PC-3 (cell line): ENCODE measurements at regions not wholly inside any gene's neighbourhood (a gene's known extent, or its start where the extent isn't known, plus 50 kb on each side); places are given as distances from the start of the nearest gene placed in this dataset.

Experiments used
- ATAC-seq: fragments of 200-7000 bp; cut with Tn5 transposase; 2 replicates; pipeline ENCODE4 v1.9.1; 2020; ENCODE audit warnings: mild to moderate bottlenecking, moderate library complexity
- BruUV-seq: library from RNA; stranded (reverse); fragments of 400-500 nt; replicated peaks from 2 replicates; lab custom pipeline; 2021; lab: Mats Ljungman, UMichigan
- CTCF ChIA-PET: fragments of 300-600 bp; sonication (Branson Sonifier 250); formaldehyde crosslinking; loops from one replicate; lab custom pipeline; 2022; ENCODE audit warnings: antibody characterized with exemption; lab: Charles Lee
- POLR2A ChIA-PET: fragments of 300-600 bp; sonication (Branson Sonifier 250); formaldehyde crosslinking; loops from one replicate; lab custom pipeline; 2022; ENCODE audit warnings: antibody characterized with exemption; ENCODE audit not compliant: unreplicated experiment; lab: Charles Lee
- DNase-seq: peaks from one replicate; pipeline ENCODE4 v3.0.0-alpha.2; 2015
- H2AFZ ChIP-seq: fragments of 300-600 bp; sonication (generic); 2 replicates; pipeline ENCODE4 v1.6.0; 2016; ENCODE audit warnings: antibody characterized with exemption, low read length
- H3F3A ChIP-seq: fragments of 300-600 bp; sonication (generic); one replicate; pipeline ENCODE4 v1.6.0; 2017; ENCODE audit warnings: antibody characterized with exemption, low read length, control low read depth, mild to moderate bottlenecking; ENCODE audit not compliant: unreplicated experiment
- H3K27ac ChIP-seq: fragments of 300-600 bp; sonication (generic); 2 replicates; pipeline ENCODE4 v1.5.1; 2016; ENCODE audit warnings: mild to moderate bottlenecking, low read length
- H3K27me3 ChIP-seq: fragments of 300-600 bp; sonication (generic); 2 replicates; pipeline ENCODE4 v1.6.1; 2016; ENCODE audit warnings: low read length, mixed read lengths
- H3K36me3 ChIP-seq: fragments of 300-600 bp; sonication (generic); 2 replicates; pipeline ENCODE4 v1.6.1; 2016; ENCODE audit warnings: low read depth, mixed run types, low read length, mixed read lengths
- H3K4me1 ChIP-seq: fragments of 300-600 bp; sonication (generic); 2 replicates; pipeline ENCODE4 v1.5.1; 2016; ENCODE audit warnings: low read length; ENCODE audit not compliant: insufficient read depth
- H3K4me2 ChIP-seq: fragments of 300-600 bp; sonication (generic); 2 replicates; pipeline ENCODE4 v1.6.0; 2016; ENCODE audit warnings: low read length
- H3K4me3 ChIP-seq: fragments of 300-600 bp; sonication (generic); 2 replicates; pipeline ENCODE4 v1.5.1; 2016; ENCODE audit warnings: mild to moderate bottlenecking, low read length, mixed read lengths
- H3K79me2 ChIP-seq: fragments of 300-600 bp; sonication (generic); 2 replicates; pipeline ENCODE4 v1.6.1; 2017; ENCODE audit warnings: low read length, mixed read lengths
- H3K9ac ChIP-seq: fragments of 300-600 bp; sonication (generic); 2 replicates; pipeline ENCODE4 v1.6.0; 2016; ENCODE audit warnings: mild to moderate bottlenecking, low read length
- H3K9me2 ChIP-seq: fragments of 300-600 bp; sonication (generic); replicated peaks from 2 replicates; pipeline ENCODE4 v1.6.1; 2016; ENCODE audit warnings: mixed run types, low read length, mixed read lengths
- H3K9me3 ChIP-seq: fragments of 300-600 bp; sonication (generic); 2 replicates; pipeline ENCODE4 v1.6.1; 2016; ENCODE audit warnings: low read length, mixed read lengths
- H4K20me1 ChIP-seq: fragments of 300-600 bp; sonication (generic); 2 replicates; pipeline ENCODE4 v1.6.1; 2016; ENCODE audit warnings: low read length, mixed read lengths
- CTCF ChIP-seq: fragments of 300-600 bp; sonication (generic); conservative IDR thresholded peaks from 2 replicates; pipeline ENCODE4 v1.5.1; 2017; ENCODE audit warnings: antibody characterized with exemption, low read depth, mild to moderate bottlenecking, low read length
- EZH2 ChIP-seq: fragments of 300-600 bp; sonication (generic); IDR thresholded peaks from one replicate; pipeline ENCODE4 v1.6.1; 2017; ENCODE audit warnings: antibody characterized with exemption, mild to moderate bottlenecking, low read length; ENCODE audit not compliant: unreplicated experiment
- EZH2phosphoT487 ChIP-seq: fragments of 300-600 bp; sonication (generic); IDR thresholded peaks from 2 replicates; pipeline ENCODE4 v1.6.1; 2018; ENCODE audit warnings: mild to moderate bottlenecking, antibody characterized with exemption, low read length, borderline replicate concordance
- intact Hi-C: fragments of 100-400 bp; cut with micrococcal nuclease; formaldehyde crosslinking; loops from 2 replicates; pipeline ENCODE4 v1.9.0; 2023

DNA sequence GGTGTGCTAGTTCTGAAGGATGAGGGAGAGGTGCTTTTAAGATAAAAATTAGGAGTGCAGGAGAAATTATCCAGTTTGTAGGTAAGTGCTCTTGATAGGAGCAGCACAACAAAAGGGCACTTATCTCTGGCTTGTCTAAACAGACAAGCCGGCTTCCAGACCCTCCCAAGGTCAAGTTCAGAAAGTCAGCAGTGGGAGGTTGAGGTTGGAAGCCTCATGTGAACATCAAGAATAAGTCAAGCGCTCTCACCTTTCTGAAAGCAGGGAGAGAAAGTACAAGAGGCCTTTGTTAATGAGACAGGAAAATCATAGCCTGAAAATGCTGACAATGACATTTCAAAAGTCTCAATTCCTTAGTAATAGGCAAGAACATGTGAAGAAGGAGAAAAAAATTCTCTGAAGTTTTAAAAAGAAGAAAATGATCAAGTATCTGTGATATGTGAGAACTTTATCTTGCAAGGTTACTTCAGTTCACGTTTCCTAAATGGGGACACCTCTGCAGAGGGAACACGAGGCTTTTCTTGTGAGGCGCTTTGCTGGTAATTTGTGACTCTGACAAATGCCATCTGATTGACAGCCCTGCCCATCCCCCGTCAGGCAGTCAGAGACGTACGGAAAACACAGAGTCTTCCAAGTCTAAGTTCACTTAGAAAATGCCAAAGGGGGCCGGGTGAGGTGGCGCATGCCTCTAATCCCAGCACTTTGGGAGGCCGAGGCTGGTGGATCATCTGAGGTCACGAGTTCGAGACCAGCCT, 62.2 kb downstream of the TIGD2 start:
- no peaks in the 10 kb centered on the region for H3K4me1 ChIP-seq
- no peaks in the 10 kb centered on the region for H3K36me3 ChIP-seq
- TF ChIP-seq EZH2phosphoT487 (no peak), CTCF (no peak), EZH2 (no peak)
- ATAC-seq (no peak), DNase-seq (no peak)
- H3K27ac ChIP-seq: no peak overlapping the region
- no peak overlapping the region for H3K9ac ChIP-seq
- no peaks in the 10 kb centered on the region for H4K20me1 ChIP-seq
- ChIA-PET CTCF (no interaction called here), POLR2A (no interaction called here)
- H3K9me2 ChIP-seq: no peaks in the 10 kb centered on the region
- no peaks in the 10 kb centered on the region for H3K79me2 ChIP-seq
- H3K4me3 ChIP-seq: no peak overlapping the region
- intact Hi-C loops: no loop called here
- no TSS peak for BruUV-seq
- no peak overlapping the region for H2AFZ ChIP-seq
- no peaks in the 10 kb centered on the region for H3K9me3 ChIP-seq
- no peaks in the 10 kb centered on the region for H3F3A ChIP-seq
- H3K27me3 ChIP-seq: peaks cover 13% of the 10 kb centered on the region; the same call in 1 of the 2 replicates
- H3K4me2 ChIP-seq: no peak overlapping the region

DNA sequence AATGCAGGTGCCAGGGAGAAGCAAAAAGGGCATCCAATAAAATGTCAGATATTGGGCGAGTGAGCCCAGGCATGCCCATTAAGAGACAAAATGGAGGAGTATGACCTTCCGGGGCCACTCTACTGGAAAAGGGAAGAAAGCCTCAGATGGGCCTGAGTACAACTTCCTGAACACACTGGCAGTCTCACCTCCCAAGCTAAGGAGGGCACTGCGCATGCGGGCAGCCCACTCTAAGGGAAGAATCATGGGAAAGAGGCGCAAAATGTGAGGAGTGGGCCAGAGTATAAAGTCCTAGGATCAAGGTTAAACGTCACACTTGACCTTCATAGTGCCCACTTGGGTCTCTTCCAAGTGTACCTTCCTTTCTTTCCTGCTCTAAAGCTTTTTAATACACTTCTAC, 63.5 kb downstream of the TIGD2 start:
- Histone ChIP-seq H3K4me1 (no peaks in the 10 kb centered on the region), H3K79me2 (no peaks in the 10 kb centered on the region), H3K9me2 (no peaks in the 10 kb centered on the region), H2AFZ (no peak overlapping the region), H3K4me2 (no peak overlapping the region), H3K27me3 (peaks cover 13% of the 10 kb centered on the region; the same call in 1 of the 2 replicates), H3K36me3 (no peaks in the 10 kb centered on the region), H3F3A (no peaks in the 10 kb centered on the region), H3K9me3 (no peaks in the 10 kb centered on the region), H3K9ac (no peak overlapping the region), H4K20me1 (no peaks in the 10 kb centered on the region), H3K27ac (no peak overlapping the region), H3K4me3 (no peak overlapping the region)
- ATAC-seq: no peak
- TF ChIP-seq EZH2phosphoT487 (no peak), CTCF (no peak), EZH2 (no peak)
- ChIA-PET CTCF (no interaction called here), POLR2A (no interaction called here)
- BruUV-seq: no TSS peak
- intact Hi-C loops: no loop called here
- no peak for DNase-seq

DNA sequence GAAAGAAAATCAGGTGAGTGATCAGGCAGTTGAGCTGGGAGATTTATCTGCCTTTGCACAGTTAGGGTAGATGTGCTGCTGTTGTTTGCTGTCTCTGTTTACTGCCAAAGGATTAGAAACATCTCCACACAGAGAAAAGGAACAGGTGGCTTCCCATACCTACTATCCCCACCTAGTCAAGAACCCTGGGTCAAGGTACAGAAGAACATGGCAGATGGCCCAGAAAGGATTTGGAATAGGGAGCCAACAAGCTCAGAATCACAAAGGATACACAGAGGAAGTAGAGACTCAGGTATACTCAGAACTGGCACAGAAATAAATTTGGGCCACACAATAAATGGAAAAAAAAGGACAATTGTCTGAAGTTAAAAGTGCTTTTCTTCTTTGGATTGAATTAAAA, 64.3 kb downstream of the TIGD2 start:
- H4K20me1 ChIP-seq: no peaks in the 10 kb centered on the region
- H3K9me2 ChIP-seq: no peaks in the 10 kb centered on the region
- peaks cover 16% of the 10 kb centered on the region; the same call in 1 of the 2 replicates for H3K27me3 ChIP-seq
- H3F3A ChIP-seq: no peaks in the 10 kb centered on the region
- no peak overlapping the region for H3K27ac ChIP-seq
- intact Hi-C loops: no loop called here
- H3K9me3 ChIP-seq: no peaks in the 10 kb centered on the region
- BruUV-seq: no TSS peak
- no peak overlapping the region for H2AFZ ChIP-seq
- H3K4me3 ChIP-seq: no peak overlapping the region
- CTCF ChIA-PET: no interaction called here
- TF ChIP-seq CTCF: no peak
- no peak for TF ChIP-seq EZH2
- no peak for TF ChIP-seq EZH2phosphoT487
- no peaks in the 10 kb centered on the region for H3K4me1 ChIP-seq
- no peak overlapping the region for H3K9ac ChIP-seq
- ATAC-seq (no peak), DNase-seq (no peak)
- H3K36me3 ChIP-seq: no peaks in the 10 kb centered on the region
- no peak overlapping the region for H3K4me2 ChIP-seq
- POLR2A ChIA-PET: no interaction called here
- H3K79me2 ChIP-seq: no peaks in the 10 kb centered on the region
